Stomach (tissue), 8 donors: ENCODE measurements at regions not wholly inside any gene's neighbourhood (a gene's known extent, or its start where the extent isn't known, plus 50 kb on each side); places are given as distances from the start of the nearest gene placed in this dataset.

Source experiments
- DNase-seq, 2 donors: peaks; one replicate each; pipeline versions ENCODE4 v3.0.0 to v3.0.0-alpha.2; 2013 to 2019
- H3K27ac ChIP-seq, 5 donors: fragments of 200-600 bp in 4 of 5; sonication (generic) in 4 of 5; one replicate each; pipeline ENCODE4 v1.5.1; 2013 to 2019; ENCODE audit warnings: mild to moderate bottlenecking in 1 of 5, moderate library complexity in 1 of 5
- H3K27me3 ChIP-seq, 3 donors: fragments of 200-600 bp; sonication (generic); one replicate each; pipeline ENCODE4 v1.5.1; 2017 to 2019; ENCODE audit warnings: mixed run types in 1 of 3
- H3K36me3 ChIP-seq, 4 donors: fragments of 200-600 bp; sonication (generic); 1 replicate in 3 of 4; 2 replicates in 1 of 4; pipeline ENCODE4 v1.5.1; 2016 to 2019
- H3K4me1 ChIP-seq, 4 donors: fragments of 200-600 bp; sonication (generic); one replicate each; pipeline ENCODE4 v1.5.1; 2016 to 2019
- H3K4me3 ChIP-seq, 4 donors: fragments of 200-600 bp; sonication (generic) in 3 of 4; one replicate each; pipeline ENCODE4 v1.5.1; 2016 to 2019; ENCODE audit warnings: mild to moderate bottlenecking in 1 of 4
- H3K9me3 ChIP-seq, 4 donors: fragments of 200-600 bp; sonication (generic); one replicate each; pipeline ENCODE4 v1.5.1; 2016 to 2019
- CTCF ChIP-seq, 7 experiments: fragments of 450-650 bp in 4 of 7; fragments of 200-600 bp in 3 of 7; sonication (generic) in 3 of 7; IDR thresholded peaks; one replicate each; pipeline ENCODE4 v1.5.1; 2016 to 2019; ENCODE audit warnings: antibody characterized with exemption in 7 of 7, control low read depth in 2 of 7, mild to moderate bottlenecking in 1 of 7
- EP300 ChIP-seq: sonication (generic); formaldehyde crosslinking; IDR thresholded peaks from one replicate; pipeline ENCODE4 v1.6.1; 2017; ENCODE audit warnings: antibody characterized with exemption
- POLR2A ChIP-seq, 4 donors: fragments of 450-650 bp; IDR thresholded peaks; one replicate each; pipeline ENCODE4 v1.6.1; 2016; ENCODE audit warnings: antibody characterized with exemption in 4 of 4, control low read depth in 2 of 4, mild to moderate bottlenecking in 1 of 4, moderate library complexity in 1 of 4
- POLR2AphosphoS5 ChIP-seq, 3 donors: sonication (generic); formaldehyde crosslinking; IDR thresholded peaks; one replicate each; pipeline ENCODE4 v1.6.1; 2016; ENCODE audit warnings: antibody characterized with exemption in 3 of 3
- whole genome bisulfite sequencing, 5 donors: extraction: QIAGEN DNeasy Blood & Tissue Kit in 3 of 5; methylation state at CpG; one replicate each; pipeline versions ENCODE4 v1.1.5 to v1.1.7; 2013 to 2018; 5-methylcytosine and 5-hydroxymethylcytosine counted together
- intact Hi-C: fragments of 100-400 bp; cut with DNase I; formaldehyde crosslinking; loops from one replicate; pipeline ENCODE4 v1.15.1; 2023; ENCODE audit warnings: low total_unique reads
- donor health status: healthy with polysubstance abuse.
- donor health status: Bipolar disorder and iron deficiency.
- donor health status: healthy.

- Histone ChIP-seq H3K9me3 (peaks cover 0 to 8% (median 0%) of the 10 kb centered on the region in 4 donors), H3K4me1 (no peaks in the 10 kb centered on the region), H3K36me3 (no peaks in the 10 kb centered on the region), H3K27ac (no peak overlapping the region), H3K4me3 (no peak overlapping the region), H3K27me3 (no peaks in the 10 kb centered on the region)
- no peak for TF ChIP-seq CTCF (IDR thresholded peaks at IDR 0.05)
- no peak for TF ChIP-seq EP300
- no peak for TF ChIP-seq POLR2AphosphoS5 (IDR thresholded peaks at IDR 0.05)
- no peak for TF ChIP-seq POLR2A (IDR thresholded peaks at IDR 0.05)
- DNase-seq, result no peak
- intact Hi-C loops, result no loop called here
- WGBS, 5 donors, result 61 to 85% (median 77%) methylated on average over 1 of the region's 1 CpG
Measured at GRCh38 chr4:143782521-143782920, 82.0 kb upstream of the FREM3 start.

GRCh38 chr4:143773998-143774895, 73.8 kb upstream of the FREM3 start:
- TF ChIP-seq CTCF (IDR thresholded peaks at IDR 0.05) (peak in 5 of 7 experiments; percentile 29 to 70 (median 60)), EP300 (no peak)
- Histone ChIP-seq H3K9me3 (no peaks in the 10 kb centered on the region), H3K27me3 (no peaks in the 10 kb centered on the region), H3K4me1 (no peaks in the 10 kb centered on the region), H3K36me3 (no peaks in the 10 kb centered on the region), H3K4me3 (no peak overlapping the region), H3K27ac (no peak overlapping the region)
- intact Hi-C loops, result no loop called here
- peak; percentile 54 to 60 for DNase-seq
- 56 to 74% (median 63%) methylated on average over 7 to 8 of the region's 8 CpGs for WGBS, 5 donors

GRCh38 chr4:143771269-143771668, 70.8 kb upstream of the FREM3 start:
- TF ChIP-seq POLR2AphosphoS5 (IDR thresholded peaks at IDR 0.05), result no peak
- no peak for TF ChIP-seq POLR2A (IDR thresholded peaks at IDR 0.05)
- no peak for TF ChIP-seq EP300
- no peak for TF ChIP-seq CTCF (IDR thresholded peaks at IDR 0.05)
- Histone ChIP-seq H3K27me3 (no peaks in the 10 kb centered on the region), H3K36me3 (no peaks in the 10 kb centered on the region), H3K9me3 (no peaks in the 10 kb centered on the region), H3K27ac (no peak overlapping the region), H3K4me1 (no peaks in the 10 kb centered on the region), H3K4me3 (no peak overlapping the region)
- intact Hi-C loops, result no loop called here
- DNase-seq, result no peak

- H3K4me1 ChIP-seq, result no peaks in the 10 kb centered on the region
- H3K4me3 ChIP-seq, result no peak overlapping the region
- no peak for DNase-seq
- no peaks in the 10 kb centered on the region for H3K36me3 ChIP-seq
- no peaks in the 10 kb centered on the region for H3K9me3 ChIP-seq
- TF ChIP-seq POLR2A (IDR thresholded peaks at IDR 0.05) (no peak), CTCF (IDR thresholded peaks at IDR 0.05) (no peak), POLR2AphosphoS5 (IDR thresholded peaks at IDR 0.05) (no peak), EP300 (no peak)
- no peaks in the 10 kb centered on the region for H3K27me3 ChIP-seq
- intact Hi-C loops, result no loop called here
- WGBS, 5 donors, result 63 to 82% (median 78%) methylated on average over 5 of the region's 5 CpGs
- H3K27ac ChIP-seq, result no peak overlapping the region
Measured at GRCh38 chr4:143768007-143768591, 67.6 kb upstream of the FREM3 start.
